Loucy (cell line): ENCODE measurements at regions not wholly inside any gene's neighbourhood (a gene's known extent, or its start where the extent isn't known, plus 50 kb on each side); places are given as distances from the start of the nearest gene placed in this dataset.

Experiments
- CTCF ChIP-seq: fragments of 200-600 bp; sonication (generic); conservative IDR thresholded peaks from 2 replicates; pipeline ENCODE4 v1.5.1; 2014; ENCODE audit warnings: mild to moderate bottlenecking, antibody characterized with exemption, low read length
- EZH2phosphoT487 ChIP-seq: fragments of 200-600 bp; IDR thresholded peaks from 2 replicates; pipeline ENCODE4 v1.6.1; 2018; ENCODE audit warnings: antibody characterized with exemption, mild to moderate bottlenecking, moderate library complexity, borderline replicate concordance

- no peak for TF ChIP-seq CTCF
- TF ChIP-seq EZH2phosphoT487 = no peak
Measured at GRCh38 chr7:124429923-124430322, 335.7 kb downstream of the GPR37 start.
